ENCODE measurements at regions not wholly inside any gene's neighbourhood (a gene's known extent, or its start where the extent isn't known, plus 50 kb on each side); places are given as distances from the start of the nearest gene placed in this dataset.

DNA sequence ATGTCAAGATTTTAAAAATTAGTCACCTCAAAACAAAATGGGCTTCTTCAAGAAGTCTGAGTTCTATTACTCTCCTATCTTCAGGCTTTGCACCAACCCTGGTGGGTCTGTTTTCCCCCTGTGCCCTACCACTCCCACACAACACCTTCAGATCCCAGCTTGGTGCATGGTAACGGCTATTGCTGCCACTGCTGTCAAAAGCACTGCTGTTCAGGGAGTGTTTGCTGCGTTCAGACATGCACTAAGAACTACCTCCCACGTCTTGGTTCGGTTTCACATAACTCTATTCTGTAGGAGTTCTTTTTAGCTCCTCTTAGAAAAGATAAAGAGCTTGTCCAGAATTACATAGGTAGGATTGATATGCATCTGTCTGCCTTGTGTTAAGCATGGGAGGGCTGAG, 799.2 kb downstream of the NR2F2 start:
- DNase-seq = no peak

DNA sequence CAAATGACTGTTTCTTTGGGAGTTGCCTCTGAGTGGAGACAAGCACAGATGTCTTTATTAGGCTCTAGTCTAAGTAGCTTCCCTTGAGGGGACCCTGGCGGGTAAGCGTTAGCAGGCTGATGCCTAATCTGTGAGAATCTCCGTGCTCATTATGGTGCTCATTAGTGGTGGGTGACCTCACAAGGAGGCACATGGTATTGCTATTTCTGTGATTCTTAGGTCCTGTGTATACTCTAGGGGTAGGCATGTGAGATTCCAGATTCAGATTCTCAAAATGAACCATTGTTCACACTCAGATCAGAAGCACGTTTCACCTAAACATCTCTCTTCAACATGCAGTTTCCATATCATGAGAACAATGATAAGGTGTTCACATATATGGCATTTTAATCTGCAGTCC, 809.7 kb downstream of the NR2F2 start:
- no peak for DNase-seq

DNA sequence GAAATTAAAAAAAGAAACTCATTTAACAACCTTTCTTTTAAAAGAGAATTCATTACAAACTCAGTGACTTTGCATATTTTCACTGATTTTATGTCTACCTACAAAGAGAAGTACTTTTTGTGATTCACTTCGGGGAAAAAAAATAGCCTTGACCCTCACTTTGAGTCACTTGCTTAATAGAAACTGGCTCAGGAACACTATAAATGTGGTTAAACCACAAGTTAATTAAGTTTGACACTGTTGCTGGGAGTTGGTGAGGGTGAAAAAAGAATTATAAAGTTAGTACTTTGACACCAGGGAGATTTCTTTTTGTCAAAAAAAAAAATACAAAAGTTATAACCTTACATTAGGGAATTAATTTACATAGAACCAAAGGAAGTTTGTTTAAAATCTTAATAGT, 810.9 kb downstream of the NR2F2 start:
- no peak for DNase-seq

DNA sequence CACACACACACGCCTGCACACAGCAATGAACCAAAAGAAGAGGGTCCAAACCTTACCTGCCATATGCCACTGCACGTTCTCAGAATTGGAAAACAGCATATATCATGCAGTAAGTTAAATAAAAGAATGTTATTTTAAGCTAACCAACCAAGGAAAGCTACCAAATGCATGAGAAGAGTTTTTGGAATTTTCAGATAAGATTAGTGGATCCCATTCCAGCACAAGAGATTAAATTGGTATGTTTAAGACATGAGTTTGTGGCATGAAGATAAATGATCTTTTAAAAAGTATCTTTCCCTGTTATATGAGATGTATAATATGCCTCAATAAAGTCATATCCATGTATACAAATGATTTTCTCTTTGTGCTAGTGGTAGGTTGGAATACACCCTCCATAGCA, 811.4 kb downstream of the NR2F2 start:
- no peak for DNase-seq

DNA sequence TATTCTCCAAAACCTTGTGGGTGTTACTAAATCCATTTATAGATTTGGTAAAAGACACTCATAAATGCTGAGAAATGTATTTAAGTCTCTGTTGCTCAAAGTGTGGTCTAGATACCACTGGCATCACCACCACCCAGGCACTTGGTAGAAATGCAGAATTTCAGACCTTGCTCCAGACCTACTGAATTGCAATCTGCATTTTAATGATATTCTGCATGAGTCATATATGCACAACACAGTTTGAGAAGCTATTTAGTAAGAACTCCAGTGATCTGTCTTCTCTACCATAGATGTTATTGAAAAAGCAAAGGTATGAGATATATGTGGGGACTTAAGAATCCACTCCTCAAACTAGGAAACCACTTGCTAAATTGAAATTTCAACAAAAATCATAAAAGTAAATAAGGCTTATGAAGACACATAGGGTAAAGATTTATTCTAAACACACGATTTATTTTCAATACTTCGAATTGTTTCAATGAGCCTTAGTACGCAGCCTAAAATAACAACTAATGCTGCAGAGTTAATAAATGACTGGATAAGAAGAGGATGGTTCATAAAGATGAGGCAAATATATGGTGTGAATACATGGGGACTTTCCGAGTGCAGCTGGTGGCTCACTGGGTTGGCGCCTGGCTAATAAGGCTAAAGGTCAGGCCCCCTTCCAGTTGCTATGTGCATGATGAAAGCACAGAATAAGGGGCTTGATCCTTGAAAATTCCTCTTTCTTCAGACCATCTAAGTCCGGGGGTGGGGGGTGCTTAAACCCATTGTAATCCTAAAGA, 813.3 kb downstream of the NR2F2 start:
- no peak for DNase-seq

DNA sequence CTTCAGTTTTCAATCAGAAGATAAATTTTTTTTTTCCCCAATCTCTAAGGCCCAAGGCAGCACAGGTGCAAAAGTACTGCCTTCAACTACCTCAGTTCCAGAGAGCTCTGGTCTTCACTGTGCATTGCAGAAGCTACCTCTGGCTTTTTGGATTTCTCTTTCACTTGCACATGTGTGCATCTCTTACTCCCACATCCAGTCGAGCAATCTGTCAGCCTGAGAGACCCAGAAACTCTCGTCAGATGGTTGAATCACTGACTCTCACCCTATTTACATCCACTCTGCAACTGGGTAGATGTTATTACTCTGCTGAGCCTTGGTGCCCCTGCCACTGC, 813.8 kb downstream of the NR2F2 start:
- no peak for DNase-seq

DNA sequence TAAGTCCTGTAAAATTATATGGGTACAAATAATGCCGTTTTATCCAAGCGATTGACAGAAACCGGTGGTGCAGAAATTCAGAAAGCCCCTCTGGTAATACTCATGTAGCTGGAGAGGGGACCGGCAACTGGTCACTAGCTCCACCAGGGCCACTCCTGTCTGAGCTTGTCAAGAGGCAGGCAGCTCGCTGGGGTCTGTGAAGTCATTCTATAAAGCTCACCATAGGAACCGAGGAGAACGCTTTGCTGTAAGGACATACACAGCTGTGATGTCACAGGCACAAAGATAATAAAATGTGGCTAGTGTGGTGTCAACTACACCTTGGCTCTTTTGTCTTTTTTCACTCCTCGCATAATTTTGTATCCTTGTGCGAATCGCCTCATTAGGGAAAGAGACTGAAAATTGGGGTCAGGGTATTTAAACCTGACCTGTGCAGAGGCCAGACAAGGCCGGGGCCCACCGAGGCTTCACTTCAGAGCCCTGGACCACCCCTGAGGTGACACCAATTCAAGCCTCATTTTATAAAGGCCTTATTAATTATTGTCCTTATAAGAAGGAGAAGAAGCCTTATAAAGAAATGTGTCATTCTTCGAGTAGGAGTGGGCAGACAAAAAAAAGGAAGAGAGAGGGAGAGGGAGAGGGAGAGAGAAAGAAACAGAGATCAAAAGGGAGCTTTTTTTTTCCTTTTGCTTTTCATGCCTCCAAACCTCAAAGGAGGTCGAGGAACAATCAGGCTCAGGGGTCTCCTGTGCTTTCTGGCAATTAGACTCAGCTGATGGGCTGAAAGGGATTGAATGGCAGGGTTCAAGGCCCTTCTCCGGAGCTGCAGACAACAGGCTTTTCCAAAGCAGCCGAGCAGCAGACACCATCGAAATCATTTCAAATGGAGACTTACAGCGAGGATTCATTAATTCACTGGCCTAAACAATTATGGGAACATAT, 813.3 kb upstream of the ARRDC4 start:
- no peak for DNase-seq

DNA sequence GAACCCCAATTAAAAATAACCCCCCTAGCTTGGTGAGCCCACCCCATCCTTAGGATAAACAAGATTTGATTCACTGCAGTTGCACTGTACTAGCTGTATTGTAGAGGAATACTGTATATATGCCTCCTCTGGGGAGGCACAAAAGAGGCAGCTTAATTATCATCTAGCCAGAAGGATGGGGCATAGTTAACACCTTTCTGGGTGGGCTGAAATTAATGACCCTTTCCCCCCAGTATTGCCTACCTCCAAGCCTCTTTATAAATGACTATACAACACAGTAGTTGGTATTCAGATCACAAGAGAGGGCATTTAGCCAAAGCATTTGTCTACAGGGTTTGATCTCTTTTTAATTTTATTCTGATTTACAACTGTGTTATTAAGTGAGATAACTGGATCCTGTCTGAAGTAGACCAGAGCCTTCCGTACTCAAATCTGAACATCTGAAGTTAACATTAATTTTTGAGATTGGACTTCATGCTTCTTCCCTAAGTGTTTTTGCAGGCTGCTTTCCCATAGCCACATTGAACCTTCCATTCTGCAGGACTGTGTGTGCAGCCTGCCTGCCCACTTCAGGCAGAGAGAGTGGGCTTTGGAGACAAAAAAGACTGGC, 807.0 kb upstream of the ARRDC4 start:
- no peak for DNase-seq

DNA sequence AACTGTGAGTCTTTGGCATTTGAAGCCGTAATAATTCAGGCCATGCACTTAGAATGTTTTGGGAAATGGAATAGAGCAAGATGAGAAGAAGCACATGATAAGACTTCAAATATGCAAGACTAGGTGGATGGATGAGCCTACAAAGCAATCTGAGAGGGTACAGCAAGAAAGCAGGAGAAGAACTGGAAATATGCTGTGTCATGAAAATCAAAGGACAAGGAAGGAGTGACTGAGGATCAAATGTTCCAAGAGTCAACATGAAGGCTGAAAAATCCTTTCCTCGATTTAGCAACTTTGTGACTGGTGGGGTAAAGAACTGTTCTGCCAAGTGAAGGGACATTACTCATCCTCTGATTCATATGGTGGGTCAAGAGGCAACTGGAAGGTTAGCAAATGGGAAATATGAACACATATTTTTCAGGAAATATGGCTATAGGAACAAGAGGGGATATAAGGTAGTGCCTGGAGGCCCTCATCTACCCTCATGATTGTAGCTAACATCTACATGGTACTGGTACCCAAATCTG, 803.7 kb upstream of the ARRDC4 start:
- no peak for DNase-seq

DNA sequence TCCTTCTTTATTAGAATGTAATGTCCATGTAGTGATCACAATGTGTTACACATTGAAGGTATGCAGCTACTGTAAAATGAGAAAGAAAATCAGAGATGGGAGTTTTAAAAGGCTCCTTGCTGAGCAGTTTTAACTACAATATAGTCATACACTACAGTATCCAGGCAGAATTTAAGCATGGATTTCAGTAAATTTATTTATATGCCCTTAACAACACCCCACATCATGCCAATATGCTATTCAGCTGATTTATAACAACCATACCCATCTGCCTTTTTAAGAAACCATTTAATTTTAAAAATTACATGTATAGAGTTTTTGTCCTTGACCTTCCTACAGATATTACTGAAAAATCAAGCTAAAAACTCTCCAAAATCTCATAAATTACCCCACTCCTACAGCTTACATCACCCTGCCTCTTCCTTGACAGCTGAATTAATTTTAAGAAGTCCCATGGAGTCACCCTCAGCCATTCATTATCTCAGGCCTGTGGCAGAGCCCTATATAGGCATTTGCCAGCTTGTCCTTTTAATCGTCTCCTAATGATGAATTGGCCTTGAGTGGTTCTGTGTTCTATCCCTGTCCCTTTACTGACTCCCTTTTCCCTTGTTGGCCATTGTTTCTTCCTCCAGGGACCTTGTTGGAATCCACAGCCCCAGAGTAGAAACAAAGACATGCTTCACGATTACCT, 797.6 kb upstream of the ARRDC4 start:
- no peak for DNase-seq

DNA sequence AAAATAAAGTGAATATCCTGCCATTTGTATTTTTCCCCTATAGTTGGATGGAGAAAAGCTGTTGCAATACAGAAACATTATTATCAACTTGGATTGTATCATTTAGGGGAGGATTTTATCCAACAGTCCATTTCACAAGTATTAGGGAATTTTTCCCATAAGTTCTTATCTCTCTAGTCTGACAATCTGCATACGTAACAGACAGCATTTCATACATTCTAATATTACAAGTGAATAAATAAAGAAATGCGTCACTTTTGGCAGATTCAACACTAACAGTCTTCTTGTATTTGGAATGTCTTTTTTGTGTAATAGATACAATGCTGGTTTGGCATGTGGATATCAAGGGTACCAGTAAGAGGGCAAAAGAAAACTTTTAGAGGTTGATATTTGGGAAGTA, 795.3 kb upstream of the ARRDC4 start:
- no peak for DNase-seq

DNA sequence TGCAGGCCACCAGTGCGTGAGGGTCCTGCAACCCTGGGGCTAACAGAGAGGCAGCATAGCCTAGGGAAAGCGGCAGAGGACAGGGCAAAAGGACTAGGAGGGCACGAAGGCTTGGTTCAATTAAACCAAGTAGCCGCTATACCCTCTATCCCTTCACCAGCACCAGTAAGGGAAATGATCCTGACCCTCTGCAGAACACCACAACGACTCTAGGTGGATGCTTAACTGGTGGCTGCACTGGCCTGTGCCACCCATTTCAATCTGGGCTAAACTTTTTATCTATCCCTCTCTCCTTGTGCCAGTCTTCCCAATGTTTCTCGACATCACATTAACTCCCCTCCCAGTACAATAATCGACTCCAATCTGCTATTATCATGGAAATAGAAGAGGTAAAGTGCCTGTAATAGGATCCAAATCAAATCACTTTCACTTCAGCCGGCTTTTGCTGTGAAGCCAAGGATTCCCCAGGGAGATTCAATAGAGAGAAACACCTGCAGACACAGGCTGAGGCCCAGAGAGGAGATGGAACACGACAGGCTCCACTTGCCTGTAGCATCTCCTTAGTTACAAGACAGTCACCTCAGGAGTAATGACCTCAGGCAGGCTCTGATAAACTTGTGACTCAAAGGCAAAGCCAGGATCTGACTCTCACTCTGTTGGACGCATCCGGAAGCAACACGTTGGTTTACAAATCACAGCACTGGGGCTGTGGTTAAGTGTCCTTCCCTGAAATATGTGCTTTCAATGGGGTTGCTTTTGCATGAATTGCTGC, 791.6 kb upstream of the ARRDC4 start:
- no peak for DNase-seq

DNA sequence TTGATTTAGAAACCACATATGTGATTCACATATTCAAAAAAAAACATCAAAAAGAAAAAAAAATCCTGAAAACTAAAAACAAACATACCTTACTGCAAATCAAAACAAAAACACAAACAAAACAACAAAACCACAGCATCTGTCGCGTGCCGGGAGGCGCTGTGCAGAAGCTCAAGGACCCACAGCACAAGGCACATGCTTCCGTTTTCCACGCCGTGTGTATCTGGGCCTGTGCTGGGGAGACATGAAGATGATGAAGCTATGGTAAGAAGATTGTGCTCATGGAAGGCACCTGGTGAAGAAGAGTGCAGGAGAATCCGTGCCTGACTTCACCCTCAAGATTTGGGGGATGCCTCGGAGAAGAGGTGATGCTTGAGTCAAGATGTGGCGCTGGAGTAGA, 788.9 kb upstream of the ARRDC4 start:
- no peak for DNase-seq

DNA sequence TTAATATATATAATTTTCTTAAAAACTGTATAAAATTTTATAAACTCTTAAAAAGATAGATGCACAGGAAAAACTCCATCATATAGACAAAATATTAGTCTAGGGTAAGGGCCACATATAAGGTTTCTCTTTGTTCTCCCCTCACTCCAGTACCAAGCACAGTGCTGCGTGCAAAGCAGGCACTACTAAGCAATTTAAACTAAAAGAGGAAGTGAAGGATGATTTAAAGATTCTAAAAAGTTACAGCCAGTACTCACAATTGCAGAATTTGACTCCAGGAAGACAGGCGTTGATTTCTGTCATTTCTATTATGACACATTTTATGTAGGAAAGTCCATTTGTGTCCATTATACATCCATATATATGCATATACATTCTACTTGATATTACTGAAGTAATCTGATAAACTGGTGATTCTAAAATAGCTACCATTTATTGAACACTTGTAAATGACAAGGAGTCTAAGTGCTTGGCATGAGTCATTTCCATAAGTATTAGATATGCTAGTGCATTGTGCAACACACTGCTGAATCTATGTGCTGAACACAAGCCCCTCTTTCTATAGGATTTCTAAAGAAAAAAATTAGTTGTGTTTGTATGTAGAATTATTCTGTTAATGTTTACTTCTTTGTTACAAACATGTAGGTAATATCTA, 785.5 kb upstream of the ARRDC4 start:
- DNase-seq = no peak

DNA sequence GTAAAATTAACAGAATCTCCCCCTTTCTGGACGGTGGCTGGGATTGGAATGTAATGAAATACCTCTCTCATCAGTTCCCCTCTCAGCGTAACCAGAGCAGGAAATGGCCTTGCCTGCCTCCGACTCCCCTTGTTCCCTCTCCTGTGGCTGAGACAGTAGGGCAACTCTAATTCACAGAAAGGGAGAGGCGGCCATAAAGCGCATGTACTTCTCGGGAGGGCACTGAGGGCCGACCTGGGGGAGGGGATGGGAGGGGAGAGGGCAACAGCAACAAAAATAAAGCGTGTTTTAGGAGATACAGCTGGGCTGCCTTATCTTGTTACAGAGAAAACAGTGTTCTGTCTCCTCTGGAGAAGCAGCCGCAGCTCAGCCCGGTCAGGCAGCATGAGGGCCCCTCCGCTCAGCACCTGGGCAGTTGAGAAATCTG, 783.3 kb upstream of the ARRDC4 start:
- DNase-seq = no peak

DNA sequence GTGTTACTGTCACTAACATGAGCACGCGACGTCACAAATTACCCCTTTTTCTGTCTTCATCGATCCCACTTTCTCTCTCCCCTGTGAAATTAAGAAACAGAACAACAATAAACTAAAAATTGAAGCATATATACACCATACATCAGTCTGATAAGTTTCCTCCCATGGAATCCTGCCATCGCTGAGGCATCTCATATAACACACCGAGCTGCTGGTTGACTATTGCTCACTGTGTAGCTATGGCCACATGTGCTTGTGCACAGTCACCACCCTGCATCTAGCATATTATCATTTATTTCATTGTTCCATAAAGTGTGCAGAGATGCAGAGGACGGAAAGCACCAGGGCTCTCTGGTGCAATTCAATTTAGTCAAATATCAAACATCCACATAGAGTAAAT, 777.9 kb upstream of the ARRDC4 start:
- no peak for DNase-seq

DNA sequence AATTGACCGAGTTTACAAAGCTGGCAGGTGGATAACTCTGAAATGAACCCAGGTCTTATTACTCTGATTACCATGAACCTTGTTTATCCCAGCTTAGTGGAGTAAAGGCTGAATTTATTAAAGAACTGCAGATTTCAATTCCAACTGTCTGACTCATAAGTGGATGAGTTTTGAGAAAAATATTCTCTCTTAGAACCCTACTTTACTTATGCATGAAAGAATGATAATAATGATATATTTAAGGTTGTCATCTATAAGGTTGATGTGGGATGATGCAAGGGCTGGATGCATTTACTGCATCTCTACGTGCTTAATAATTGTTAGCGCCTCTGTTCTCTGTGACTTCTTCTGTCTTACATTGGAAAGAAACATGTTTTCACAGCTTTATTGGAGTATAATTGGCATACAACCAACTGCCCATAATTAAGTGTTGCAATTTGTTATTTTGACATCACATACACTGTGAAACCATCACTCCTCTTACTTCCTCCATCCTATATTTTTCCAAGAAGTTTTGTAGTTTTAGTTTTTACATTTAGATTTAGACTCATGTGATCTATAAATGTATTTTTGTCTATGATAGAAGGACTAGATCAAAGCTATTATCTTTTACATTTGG, 771.2 kb upstream of the ARRDC4 start:
- no peak for DNase-seq

DNA sequence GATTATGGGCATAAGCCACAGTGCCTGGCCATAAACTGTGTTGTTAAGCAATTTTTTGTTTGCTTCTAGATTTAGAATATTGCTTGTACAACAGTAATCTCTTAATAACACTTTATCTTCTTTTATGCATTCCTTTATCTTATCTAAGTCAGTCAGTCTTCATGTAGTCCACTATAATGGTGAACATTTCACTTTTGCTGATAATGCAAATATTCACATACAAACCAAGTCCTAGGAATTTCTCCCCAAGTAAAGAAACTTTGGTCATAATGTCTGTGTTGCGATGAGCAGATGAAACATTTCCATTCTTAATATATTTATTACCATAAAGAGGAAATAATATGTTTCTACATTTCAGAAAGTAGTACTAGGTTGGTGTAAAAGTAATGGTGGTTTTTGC, 765.8 kb upstream of the ARRDC4 start:
- no peak for DNase-seq

DNA sequence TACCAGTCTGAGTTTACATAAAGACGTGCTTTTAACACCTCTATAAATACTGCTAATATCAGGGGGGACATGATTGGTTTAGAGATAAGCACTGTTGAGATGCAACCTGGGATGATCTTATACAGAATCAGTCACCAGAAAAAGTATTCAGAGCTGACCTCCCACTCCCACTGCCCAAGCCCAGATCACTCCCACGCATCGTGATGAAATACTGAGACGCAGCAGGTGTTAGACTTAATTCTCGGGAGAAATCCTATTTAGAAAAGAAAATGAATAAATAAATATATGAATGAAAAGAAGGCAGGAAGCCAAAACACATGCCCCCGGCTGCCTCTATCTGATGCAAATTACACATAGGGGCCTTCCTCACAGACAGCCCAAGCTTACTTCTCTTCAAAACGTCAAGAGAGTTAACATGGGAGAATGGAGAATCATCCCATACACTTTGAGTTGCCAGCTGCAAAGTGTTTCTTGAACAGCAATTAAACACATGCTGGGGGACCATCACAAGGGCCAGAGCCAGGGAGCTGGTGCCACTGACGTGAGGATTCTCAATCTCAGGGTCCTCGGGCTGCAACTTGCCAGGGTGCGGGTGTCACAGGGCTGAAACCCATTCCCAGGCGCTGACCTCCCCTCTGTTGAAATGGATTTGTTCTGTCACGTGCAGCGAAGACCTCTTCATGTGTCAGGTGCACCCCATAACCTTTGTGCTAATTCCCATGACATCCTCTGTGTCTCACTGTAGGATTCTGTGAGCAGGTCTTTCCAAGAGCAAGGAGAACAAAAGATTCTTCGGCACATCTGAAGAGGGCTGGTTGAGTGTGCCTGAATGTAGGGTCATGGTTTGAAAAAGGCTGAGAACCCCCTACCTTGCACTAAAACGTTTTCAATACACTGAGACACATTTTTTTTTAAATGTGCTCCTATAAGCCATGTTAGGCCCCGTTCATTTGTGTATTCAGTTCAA, 764.2 kb upstream of the ARRDC4 start:
- no peak for DNase-seq

Measured in COR-L47 (cell line).